GM21576 (cell line): ENCODE measurements at regions not wholly inside any gene's neighbourhood (a gene's known extent, or its start where the extent isn't known, plus 50 kb on each side); places are given as distances from the start of the nearest gene placed in this dataset.

ENCODE experiments used
- ATAC-seq: cut with Tn5 transposase; IDR thresholded peaks from one replicate; pipeline ENCODE4 v1.9.1; 2021; ENCODE audit warnings: mild to moderate bottlenecking, moderate library complexity; ENCODE audit not compliant: unreplicated experiment

DNA sequence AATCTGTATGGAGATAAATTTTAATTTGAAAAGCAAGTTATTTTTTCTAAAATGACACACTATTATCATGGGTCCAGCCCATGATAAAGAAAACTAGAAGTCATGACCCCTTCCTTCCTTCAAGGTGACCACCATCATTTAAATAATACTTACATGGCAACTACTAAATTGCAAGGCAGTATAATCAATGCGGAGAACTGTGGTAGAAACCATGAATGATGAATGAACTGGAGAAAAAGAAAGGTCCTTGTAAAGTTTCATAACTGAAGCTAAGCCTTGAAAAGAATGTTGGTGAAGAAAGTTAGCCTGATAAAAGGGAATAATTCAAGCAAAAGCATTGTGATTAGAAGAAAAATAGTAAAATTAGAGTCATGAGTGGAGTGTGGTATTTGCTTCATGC lies 222.9 kb upstream of the TBC1D5 start:
- no peak for ATAC-seq

DNA sequence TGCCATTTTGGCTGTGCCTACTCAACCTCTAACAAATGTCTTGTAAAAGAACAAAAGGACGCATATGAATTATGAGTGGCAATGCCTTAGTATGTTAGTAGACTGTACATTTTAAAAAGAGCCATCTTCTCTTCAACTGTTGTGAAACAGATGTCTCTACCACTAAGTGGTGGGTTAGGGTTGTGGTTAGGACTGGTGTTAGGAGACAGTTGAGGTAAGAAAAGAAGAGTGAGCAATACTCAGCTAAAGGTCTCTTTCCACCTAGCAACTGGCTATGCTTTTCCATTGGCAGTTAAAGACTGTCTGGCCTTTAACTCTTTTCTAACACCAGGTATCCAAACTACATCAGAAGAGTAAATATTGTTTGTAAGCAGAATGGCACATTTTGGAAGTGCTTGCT lies 221.7 kb upstream of the TBC1D5 start:
- ATAC-seq = no peak

DNA sequence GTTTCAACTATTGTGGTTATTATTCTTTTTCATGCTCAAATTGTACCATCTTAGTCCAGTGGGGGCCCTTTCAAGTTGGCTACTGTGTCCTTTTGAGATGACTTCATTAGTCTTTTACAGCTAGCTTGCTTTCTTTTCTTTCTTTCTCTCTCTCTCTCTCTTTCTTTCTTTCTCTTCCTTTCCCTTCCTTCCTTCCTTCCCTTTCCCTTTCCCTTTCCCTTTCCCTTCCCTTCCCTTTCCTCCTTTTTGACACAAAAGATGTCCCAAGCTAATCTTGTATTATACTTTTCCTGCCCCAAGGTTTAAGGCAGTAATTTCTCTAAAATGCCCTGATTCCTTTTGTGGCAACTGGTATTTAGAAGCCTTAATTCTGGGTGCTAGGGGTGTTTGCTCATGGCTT lies 213.0 kb upstream of the TBC1D5 start:
- no peak for ATAC-seq

DNA sequence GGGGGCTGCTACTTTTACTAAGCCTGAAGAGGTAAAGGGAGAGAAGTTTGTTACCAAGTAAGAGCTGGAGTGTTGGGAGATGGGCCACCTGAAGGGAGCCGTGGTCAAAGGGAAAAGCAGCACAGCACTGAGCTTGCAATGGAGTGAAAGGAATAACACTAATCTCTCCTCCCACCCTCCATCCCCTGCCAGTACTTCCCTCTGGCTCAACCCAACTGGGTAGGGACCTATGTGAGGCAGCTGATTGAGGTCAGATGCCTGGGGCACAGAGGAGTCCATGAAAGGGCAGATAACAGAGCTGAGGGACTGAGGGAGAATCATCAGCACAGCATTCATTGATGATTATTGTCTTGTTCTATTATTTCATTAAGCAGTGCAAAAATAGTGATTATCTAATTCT lies 212.4 kb upstream of the TBC1D5 start:
- no peak for ATAC-seq

DNA sequence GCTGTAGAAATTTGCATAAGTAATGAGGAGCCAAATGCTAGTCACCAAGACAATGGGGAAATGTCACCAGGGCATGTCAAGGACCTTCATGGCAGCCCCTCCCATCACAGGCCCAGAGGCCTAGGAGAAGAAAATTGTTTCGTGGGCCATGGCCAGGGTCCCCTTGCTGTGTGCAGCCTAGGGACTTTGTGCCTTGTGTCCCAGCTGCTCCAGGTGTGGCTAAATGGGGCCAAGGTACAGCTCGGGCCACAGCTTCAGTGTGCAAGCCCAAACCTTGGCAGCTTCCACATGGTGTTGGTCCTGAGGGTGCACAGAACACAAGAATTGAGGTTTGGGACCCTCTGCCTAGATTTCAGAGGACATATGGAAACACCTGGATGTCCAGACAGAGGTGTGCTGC lies 208.8 kb upstream of the TBC1D5 start:
- no peak for ATAC-seq

DNA sequence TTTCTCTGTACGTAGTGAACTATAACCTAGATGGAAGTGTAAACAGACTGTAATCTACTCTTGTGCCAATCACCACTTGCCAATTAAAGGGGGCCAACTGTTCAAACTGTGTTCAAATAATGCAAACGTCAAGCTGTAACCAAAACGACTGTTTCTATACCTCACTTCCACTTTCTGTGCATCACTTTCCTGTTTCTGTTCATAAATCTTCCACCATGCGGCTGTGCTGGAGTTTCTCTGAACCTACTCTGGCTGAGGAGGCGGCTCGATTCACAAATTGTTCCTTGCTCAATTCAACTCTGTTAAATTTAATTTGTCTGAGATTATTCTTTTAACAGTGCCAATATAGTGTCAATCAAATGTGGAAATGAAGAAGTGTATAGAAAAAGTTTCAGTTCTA lies 206.7 kb upstream of the TBC1D5 start:
- ATAC-seq = no peak

DNA sequence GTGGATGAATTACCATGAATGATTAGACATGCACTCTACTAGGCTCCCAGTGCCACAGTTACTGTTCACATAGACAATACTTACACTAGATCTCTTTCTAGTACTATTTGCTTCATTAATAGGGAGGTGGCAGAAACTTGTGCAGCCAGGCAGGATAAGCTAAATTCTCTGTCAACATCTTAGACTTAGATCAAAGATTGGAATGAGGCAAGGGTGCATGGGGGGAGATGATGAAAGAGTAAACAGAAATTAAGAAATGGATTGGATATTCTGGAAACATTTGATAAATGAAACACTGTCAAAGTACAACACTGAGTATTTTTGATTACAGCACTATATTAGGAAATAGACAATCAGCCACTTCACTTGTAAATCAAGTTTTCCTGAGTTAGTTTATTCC lies 205.4 kb upstream of the TBC1D5 start:
- ATAC-seq = no peak

DNA sequence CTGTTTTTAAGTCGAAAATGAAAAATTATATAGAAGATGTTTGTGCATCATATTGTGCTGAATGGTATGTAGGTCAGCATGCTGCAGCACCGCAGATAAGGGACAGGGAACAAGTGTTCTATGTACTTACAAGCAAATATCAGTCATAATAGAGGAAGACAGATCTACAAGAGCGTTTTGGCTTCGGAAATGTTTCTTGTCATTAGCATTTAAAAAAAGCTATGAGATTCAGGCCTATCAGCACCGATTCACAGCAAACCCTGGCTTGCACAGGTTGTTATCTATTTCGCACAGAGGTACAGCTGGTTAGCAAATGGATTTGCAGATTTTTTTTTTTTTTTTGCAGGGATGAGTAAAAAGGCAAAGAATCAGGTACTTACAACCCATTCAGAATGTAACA lies 204.2 kb upstream of the TBC1D5 start:
- no peak for ATAC-seq

DNA sequence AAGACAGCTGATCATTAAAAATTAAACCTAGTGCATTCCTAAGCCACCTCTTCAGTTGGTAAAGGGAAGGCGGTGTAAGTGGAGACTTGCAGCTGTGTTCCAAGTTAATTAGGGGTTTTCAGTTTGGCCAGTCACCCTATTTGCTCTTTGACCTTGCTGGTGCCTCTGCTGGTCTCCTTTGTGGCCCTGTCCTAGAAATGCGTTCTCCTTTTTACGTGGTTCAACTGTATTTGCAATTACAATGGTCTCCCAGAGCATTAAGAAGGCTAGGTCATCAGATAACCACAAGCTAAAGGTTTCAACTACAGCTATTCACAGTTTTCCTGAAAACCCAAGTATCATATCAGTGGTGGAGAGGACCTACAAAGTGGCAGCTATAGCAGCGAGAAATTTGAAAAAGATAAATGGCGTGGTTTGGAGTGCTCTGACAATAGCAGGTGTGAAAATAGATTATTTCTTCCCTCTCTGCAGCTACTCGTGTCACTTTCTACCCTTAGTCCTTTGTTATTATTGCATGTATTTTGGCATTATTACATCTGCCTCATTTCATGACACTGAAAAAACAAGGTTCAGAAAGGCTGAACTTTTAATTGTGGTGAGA lies 203.5 kb upstream of the TBC1D5 start:
- ATAC-seq = no peak

DNA sequence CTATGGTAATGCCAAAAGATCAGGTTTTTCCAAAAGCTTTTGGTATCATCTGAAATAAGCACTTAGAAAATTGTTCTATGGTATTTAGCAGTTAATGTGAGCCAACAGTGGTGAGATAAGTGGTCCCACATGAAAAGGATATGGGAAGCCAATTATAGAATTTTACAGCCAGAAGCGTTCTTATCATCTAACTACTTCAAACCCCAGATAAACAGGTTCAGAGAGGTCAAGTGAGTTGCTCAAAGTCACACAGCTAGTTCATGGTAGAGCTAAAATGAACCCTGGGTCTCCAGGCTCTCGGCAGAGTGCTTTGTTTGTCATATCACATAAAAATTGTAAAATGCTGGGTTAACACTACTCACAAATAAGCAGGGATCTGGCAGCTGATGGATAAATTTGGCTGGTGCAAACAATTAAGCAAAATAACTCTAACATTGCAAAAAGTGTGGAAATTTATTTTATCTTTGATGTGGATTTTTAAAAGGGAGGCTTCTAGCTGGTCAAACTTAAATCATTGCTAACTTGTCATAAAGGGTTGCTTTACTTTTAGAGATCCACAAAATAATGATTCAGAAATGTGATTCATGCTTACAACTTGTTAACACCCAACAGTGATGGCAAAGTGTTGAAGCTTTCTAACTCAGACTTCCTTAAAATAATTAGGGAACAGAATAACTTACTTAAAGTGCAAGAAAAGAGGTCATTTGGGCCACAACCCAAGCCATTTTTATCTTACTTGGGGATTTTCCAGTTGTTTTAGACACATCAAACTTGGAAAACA lies 202.8 kb upstream of the TBC1D5 start:
- ATAC-seq = no peak

DNA sequence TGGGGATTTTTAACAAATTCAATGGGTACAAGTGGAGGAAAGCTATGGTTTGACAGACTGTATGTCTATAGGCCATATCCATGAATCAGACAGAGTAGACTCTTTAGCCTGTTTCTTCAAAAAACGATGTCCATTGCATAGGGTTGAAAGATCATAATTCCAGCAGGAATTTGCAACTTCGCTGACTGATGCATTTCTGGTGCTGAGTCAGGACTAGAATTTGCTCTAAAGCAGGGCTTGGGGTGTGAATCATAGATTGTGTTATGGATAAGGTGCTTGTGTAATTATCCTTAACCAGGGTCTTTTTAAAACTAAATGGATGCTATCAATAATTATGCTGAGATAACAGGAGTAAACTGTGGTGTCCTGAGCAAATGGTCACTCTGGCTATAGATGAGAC lies 200.4 kb upstream of the TBC1D5 start:
- no peak for ATAC-seq

DNA sequence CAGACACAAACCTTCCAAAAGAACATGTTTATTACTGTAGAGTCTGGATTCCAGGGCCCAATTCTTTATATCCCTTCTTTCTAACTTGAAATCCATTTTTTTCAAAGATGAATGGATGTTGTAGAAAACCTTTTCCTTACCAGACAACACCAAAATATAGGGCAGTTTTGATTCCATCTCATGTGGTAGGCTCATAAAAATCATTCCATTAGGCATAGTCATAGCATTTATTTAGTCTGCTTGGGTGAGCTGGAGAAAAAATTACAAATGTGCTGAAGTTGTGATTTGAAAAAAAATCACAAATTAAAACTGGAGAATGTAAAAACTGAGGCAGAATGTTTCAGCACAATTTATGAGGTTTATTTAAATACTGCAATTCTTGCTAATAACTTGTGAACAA lies 199.3 kb upstream of the TBC1D5 start:
- no peak for ATAC-seq

DNA sequence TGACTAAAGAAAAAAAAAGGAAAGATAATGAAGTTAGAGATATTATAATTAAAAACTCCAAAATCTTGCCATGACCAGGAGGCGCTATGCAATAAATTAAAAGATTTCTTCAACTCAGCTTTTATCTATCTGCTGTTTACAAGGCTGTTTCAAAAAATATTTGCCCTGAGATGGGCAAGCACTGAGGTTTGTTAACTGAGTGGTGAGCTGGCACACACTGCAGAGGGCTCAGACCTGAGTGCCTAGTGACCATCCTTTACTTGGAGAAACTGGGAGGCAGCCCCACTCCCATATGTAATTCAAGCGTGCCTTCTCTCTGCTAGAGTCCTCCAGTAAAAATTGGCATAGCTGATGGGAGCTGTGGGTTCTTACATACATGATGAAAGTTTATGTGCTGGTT lies 198.7 kb upstream of the TBC1D5 start:
- no peak for ATAC-seq

DNA sequence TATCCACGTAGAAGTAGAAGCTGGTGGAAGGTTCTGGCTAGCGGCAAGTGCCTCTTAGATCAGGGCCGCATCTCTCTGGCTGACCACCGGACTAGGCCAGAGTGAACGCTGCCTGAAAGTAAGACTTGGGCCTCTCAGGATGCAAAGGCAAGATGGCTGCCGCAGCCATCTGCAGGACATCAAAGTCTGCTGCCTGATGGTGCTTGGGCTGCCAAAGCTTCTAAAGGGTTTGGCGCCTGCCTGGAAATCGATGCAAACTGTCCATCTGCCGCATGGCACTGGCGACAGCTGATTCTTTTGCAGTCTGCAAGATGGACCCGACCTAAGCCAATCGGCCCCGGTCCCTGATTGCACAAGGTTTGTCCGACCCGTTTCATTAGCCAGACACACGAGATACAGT lies 196.7 kb upstream of the TBC1D5 start:
- no peak for ATAC-seq

DNA sequence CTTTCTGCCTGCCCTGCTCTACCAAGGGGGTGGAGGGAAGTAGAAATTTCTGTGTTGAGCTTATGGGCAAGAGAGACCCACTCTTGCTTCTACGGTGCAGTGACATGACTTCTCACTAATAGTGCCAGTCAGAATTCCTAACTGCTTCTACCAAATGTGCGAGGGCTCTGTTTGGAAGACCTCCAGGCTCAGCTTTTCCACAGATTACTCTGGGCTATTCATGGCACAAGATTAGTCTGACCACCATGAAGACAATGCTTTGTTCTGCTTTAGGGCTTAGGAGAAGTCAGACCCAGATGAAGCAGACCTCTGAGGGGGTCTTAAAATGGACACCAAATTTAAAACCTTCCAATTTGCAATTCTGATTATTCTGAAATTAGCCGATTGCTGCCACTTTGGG lies 195.9 kb upstream of the TBC1D5 start:
- ATAC-seq = no peak

DNA sequence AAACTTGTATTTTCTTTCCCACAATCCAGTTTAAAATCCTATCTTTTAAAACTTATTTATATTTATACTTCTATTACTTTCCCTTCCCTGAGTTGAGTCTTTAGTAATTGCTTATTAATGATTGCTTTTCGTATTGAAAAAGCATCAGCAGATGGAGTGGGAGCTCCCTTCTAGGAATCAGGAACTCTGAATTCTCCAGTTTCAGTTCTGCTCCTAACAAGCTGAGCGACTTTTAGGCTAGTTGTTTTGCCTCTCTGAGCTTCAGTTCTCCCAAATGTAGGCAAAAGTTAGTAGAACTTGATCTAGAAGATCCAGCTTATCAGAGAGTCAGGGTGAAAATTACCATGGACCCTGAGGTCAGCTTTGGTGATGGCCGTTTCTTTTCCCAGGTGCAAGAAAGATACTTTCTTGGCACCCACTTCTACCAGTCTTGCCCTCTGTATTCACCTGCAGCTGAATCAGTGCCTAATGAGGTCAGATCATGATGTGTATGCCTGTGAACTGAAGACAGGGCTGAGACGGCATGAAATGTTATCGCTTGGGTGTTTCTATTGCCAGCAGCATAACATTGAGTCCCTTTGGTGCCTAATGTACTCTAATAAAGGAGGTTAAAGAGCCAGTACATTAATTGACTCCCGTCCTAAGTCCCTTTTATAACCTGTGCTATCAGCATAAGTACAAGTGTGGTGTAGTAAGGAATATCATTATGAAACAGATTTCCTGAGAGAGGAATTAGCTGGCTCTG lies 194.5 kb upstream of the TBC1D5 start:
- ATAC-seq = no peak

DNA sequence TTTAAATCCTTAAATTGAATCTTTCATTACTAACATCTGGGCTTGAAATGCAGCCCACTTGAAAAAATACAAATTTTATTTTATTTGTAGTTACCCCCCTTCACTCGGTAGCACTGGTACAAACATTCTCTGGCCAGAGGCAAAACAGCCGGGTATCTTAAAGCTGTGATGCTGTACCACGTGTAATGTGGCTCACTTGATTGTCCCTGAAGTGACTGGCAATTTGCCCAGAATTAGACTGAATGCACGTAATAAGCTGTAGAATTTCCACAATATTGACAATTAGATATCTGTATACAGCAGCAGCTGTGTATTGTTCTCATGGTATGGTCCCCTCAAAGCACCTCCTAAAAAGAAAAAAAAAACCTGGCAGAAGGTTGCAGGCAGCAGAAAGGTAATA lies 192.8 kb upstream of the TBC1D5 start:
- no peak for ATAC-seq

DNA sequence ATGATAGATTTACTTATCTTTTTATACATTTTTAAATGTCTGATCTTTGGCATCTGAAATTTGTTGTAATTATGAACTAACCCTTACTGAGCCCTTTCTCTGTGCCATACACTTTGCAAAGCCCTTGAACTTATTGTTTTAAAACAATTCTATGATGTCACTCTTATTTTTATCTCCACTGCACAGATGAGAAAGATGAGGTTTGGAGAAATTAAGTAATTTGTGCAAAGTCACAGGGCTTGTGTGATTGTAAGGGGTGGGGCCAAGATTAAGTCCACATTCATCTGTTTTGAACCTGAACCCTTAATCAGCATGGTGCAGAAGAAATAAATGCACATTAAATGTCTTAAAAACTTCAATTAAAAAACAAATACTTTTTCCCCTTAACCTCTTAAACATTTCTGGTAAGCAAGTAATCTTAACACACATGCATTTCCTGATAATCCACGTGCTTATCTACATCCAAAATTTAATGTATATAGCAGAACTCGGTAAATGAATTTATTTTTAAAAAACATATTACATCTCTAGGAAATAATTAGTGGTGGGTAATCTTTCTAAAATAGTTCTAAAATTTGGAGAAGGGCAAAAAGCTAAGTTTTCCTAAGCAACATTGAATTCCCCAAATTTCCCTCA lies 189.8 kb upstream of the TBC1D5 start:
- ATAC-seq = no peak

DNA sequence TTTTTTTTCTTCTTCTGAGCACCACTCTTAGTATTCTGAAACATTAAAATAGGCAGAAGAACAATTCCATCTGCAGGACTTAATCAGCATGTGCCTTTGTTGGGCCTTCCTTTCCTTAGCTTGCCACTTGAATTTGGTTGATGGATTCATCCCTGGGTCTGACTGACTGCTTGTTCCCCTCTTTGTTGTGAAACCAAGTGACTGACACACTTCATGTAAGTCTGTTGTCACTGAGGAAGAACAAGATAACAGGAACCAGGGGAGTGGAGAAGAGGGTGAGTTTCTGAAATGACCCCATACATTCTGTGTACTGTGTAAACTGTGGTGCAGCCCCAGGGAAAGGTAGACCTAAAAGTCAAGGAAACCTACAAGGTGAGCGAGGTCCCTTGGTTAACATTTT lies 188.7 kb upstream of the TBC1D5 start:
- no peak for ATAC-seq

DNA sequence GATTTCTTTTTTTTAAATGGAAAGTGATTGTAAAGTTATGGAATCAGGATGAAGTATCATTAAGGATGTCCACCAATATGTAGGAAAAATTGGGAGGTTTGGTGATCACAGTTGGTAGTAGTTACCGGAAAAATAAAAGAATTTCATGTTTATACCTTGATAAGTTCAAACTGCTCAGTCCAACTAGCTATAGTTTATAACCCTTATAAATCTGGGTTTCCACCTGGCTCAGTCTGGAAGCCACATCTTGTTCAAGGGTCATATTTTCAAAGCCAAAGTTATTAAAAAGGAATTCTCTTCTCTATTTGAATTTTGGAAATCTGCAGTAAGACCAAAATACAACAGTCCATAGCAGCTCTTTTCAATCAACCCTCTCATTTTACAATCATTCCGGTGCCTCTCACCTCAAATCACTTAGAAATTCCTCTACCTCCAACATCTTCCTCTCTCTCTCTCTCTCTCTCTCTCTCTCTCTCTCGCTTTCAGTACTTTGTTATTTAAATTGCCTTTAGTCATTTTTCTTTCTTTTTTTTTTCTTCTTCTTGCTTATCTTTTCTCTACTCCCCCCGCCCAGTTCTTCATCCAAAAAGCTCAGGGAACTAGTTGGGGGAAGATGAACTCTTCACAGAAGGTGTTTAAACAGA lies 186.2 kb upstream of the TBC1D5 start:
- ATAC-seq = no peak

DNA sequence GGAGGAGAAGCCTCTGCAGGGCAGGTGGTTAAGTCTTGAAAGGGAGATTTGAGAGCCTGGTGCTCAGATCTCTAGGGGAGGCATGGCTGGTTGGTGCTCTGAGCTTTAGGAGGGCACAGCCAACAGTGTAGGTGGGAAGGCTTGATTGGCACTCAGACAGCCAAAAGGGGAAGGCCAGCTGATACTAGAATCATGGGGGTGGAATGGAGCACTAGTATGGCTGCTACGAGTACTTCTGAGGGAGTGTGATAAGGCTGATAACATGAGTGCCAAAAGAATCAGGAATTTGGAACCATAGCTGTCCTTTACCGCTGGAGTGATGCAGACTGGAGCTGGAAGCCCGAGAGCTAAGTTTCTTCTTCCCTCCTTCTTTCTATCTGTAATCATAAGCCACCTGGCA lies 184.6 kb upstream of the TBC1D5 start:
- no peak for ATAC-seq
